Activated T-cell treated with anti-CD3 and anti-CD28 coated beads, Interleukin-2, amount 50 U/mL, for 72 hours (primary cell): ENCODE measurements at regions not wholly inside any gene's neighbourhood (a gene's known extent, or its start where the extent isn't known, plus 50 kb on each side); places are given as distances from the start of the nearest gene placed in this dataset.

ENCODE experiments used
- ATAC-seq, 2 donors: fragments of 150-1000 bp; cut with Tn5 transposase; replicated peaks in 1 of 2; 2 replicates each; pipeline ENCODE4 v1.10.0; 2021; ENCODE audit warnings: moderate library complexity in 2 of 2, mild to moderate bottlenecking in 1 of 2
- DNase-seq, 2 donors: peaks; one replicate each; pipeline ENCODE4 v3.0.0; 2021 to 2022; ENCODE audit warnings: mixed read lengths in 1 of 2
- H3K27ac Mint-ChIP-seq: one replicate; pipeline ENCODE4 v1.8.0; 2022; ENCODE audit warnings: mild to moderate bottlenecking, moderate library complexity, mixed read lengths
- H3K27me3 Mint-ChIP-seq: one replicate; pipeline ENCODE4 v1.8.0; 2022; ENCODE audit warnings: low read depth, mixed read lengths
- H3K36me3 Mint-ChIP-seq, 2 donors: one replicate each; pipeline ENCODE4 v1.8.0; 2022; ENCODE audit warnings: mixed read lengths in 2 of 2, mild to moderate bottlenecking in 1 of 2; ENCODE audit not compliant: insufficient read depth in 2 of 2
- H3K4me1 Mint-ChIP-seq: one replicate; pipeline ENCODE4 v1.8.0; 2022; ENCODE audit warnings: low read depth, mixed read lengths
- H3K4me3 Mint-ChIP-seq, 2 donors: one replicate each; pipeline ENCODE4 v1.8.0; 2022; ENCODE audit warnings: mild to moderate bottlenecking in 2 of 2, mixed read lengths in 2 of 2, moderate library complexity in 2 of 2
- H3K9me3 Mint-ChIP-seq, 2 donors: one replicate each; pipeline ENCODE4 v1.8.0; 2022; ENCODE audit warnings: mixed read lengths in 2 of 2

DNA sequence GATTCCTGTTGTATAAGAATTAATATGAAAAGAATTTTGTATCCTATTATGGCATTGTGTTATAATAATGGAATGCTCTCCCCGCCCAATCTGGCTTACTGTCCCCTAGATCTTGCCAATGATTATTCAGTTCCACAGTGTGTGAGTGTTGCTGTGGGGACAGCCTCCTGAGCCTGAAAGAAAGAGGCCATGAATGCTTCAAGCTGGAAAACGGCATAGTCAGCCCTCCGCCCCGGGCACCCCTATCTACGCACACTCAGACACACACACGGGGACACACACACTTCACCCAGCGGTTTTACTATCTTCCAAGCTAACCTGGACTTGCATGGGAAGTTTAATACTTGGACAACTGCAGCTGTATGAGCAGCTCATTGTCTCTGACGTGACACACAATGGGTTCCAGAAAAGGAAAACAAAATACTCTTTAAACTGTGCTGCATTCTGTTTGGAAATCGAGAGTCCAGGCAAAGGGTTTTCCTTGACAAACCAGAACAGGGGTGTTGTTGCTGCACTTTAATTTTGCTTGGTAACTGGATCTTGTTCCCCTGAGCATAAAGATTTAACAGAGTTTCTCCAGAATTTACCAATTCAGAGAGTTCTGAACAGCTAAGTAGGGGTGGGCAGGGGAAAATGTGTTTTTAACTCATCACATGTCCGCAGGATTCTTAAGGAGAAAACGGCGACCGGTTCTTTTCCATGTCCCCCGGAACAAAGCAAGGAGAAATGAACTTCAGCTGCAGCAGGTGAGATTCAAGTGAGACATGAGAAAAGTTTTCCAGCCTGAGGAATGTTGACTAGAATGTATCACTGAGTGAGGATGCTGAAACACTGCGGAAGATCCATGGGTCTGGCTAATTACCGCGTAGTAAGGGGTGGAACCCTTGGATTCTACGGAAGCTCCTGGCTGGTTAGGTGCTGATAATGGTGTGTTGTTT, 472.9 kb downstream of the FOXO1 start:
- no peak overlapping the region for H3K27ac Mint-ChIP-seq
- H3K4me1 Mint-ChIP-seq = peaks cover 45% of the 10 kb centered on the region
- no peak overlapping the region for H3K4me3 Mint-ChIP-seq
- no peaks in the 10 kb centered on the region for H3K9me3 Mint-ChIP-seq
- DNase-seq (no peak), ATAC-seq (no peak)
- no peaks in the 10 kb centered on the region for H3K36me3 Mint-ChIP-seq
- H3K27me3 Mint-ChIP-seq = no peaks in the 10 kb centered on the region

DNA sequence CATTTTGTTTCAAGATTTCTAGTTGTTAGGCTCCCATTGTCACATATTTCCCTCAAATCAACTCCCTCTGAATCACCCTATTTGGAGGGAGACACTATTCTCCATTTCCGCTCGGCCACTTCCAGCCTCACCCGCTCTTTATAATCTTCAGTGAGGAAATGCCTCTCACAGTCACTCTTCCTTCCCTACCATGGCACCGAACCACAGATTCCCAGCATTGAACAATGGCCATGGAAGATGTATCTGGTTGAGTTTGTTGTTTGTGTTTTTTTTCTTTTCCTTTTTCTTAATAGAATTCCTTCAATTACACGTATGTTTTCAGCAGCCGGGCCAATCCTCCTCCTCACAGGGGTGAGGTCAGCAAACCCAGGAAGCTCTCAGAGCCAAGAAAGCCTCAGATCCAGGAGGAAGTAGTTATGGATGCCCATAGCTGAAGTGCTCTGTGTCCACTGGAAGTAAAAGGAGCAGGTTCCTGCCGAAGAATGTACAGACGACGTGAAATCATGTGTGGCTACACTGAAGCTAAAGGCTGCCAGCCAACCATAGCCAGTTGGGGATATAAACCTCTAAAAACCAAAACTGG, 472.1 kb downstream of the FOXO1 start:
- H3K36me3 Mint-ChIP-seq = no peaks in the 10 kb centered on the region
- no peaks in the 10 kb centered on the region for H3K27me3 Mint-ChIP-seq
- DNase-seq (no peak), ATAC-seq (no peak)
- H3K9me3 Mint-ChIP-seq = peaks cover 0 to 2% of the 10 kb centered on the region in 2 donors
- no peak overlapping the region for H3K27ac Mint-ChIP-seq
- H3K4me3 Mint-ChIP-seq = no peak overlapping the region
- peaks cover 40% of the 10 kb centered on the region for H3K4me1 Mint-ChIP-seq

DNA sequence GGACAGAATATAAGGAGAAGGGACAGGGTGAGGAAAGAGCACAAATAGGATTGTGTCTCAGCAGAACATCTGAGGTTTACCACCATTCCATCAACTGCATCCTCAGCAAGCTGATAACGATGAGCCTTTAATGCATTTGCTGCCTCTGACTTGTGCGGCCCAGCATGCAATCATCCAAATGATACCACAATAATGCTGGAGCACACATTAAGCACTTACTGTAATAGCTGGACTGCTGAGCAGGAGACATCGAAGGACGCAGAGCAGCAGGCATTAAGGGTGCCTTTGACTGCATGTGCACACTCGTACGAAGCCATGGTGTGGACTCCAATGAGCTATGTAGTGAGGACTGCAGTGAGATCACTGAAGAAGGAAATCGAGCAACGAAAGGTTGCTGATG, 469.4 kb downstream of the FOXO1 start:
- Mint-ChIP-seq H3K27me3 (no peaks in the 10 kb centered on the region), H3K4me1 (peaks cover 27% of the 10 kb centered on the region), H3K36me3 (no peaks in the 10 kb centered on the region), H3K9me3 (peaks cover 0 to 2% of the 10 kb centered on the region in 2 donors), H3K4me3 (no peak overlapping the region), H3K27ac (no peak overlapping the region)
- DNase-seq (no peak), ATAC-seq (no peak)

DNA sequence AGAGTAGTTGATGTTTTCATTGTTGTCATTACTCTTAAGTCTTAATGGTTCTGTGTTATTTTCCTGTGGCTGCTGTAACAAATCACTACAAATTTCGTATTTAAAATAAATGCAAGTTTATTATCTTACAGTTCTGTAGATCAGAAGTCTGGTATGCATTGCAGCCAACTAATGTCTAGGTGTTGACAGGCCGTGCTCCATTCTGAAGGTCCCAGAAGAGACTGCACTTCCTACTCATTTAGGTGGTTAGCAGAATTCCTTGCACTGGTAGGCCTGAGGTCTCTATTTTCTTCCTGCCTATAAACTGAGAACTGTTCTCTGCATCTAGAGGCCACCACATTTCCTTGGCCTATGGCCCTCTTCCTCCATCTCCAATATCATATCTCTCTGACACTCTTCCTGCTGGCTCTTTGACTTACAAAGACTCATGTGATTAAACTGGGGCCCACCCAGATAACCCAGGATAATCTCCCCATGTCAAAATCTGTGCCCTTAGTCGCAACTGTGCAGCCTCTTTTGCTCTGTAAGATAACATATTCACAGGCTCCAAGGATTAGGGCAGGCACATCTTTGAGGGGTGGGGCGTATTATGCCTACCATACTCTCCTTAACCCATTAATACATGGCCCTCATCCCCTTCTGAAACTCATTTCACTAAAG, 468.4 kb downstream of the FOXO1 start:
- Mint-ChIP-seq H3K4me3 (no peak overlapping the region), H3K4me1 (peaks cover 26% of the 10 kb centered on the region), H3K9me3 (peaks cover 0 to 2% of the 10 kb centered on the region in 2 donors), H3K36me3 (no peaks in the 10 kb centered on the region), H3K27ac (no peak overlapping the region), H3K27me3 (no peaks in the 10 kb centered on the region)
- DNase-seq = no peak
- ATAC-seq = no peak

DNA sequence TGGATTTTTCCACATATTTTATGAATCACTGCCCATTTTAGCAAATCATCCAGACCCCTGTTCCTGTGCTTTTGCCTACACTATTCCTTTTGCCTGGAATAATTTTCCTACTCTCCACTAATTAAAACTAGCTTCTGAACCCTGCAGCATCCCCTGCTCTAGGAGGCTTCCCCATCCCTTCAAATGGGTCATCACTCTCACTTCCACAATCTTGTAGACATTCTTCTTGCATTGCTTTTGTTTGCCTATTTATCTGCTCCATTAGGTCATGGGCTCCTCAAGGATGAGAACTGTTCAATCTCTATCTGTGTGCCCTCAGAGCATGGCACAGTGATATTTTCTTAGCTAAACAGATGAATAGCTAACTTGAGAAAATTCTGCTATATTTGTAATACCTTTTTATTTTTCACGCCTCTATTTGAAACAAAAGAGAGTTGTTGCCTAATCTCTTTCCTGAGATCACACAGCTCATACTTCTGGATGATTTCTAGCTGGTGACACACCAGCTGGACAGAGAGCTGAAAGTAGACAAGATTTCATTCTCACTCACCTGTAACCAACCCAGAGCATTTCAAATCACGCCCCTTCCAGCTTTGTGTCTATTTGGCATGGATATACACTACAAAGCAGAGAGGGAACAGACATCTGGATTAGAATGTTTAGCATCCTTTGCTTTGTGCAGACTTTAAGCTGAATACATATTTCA, 466.0 kb downstream of the FOXO1 start:
- H3K4me1 Mint-ChIP-seq = peaks cover 44% of the 10 kb centered on the region
- peak overlapping the region; percentile 70 for H3K27ac Mint-ChIP-seq
- peak; percentile 85 to 90 for ATAC-seq
- H3K9me3 Mint-ChIP-seq = peaks cover 0 to 2% of the 10 kb centered on the region in 2 donors
- H3K36me3 Mint-ChIP-seq = peaks cover 3% of the 10 kb centered on the region in 2 donors
- DNase-seq = peak in 1 of 2 donors; percentile 14
- no peaks in the 10 kb centered on the region for H3K27me3 Mint-ChIP-seq
- peak overlapping the region; percentile 39 to 45 for H3K4me3 Mint-ChIP-seq

DNA sequence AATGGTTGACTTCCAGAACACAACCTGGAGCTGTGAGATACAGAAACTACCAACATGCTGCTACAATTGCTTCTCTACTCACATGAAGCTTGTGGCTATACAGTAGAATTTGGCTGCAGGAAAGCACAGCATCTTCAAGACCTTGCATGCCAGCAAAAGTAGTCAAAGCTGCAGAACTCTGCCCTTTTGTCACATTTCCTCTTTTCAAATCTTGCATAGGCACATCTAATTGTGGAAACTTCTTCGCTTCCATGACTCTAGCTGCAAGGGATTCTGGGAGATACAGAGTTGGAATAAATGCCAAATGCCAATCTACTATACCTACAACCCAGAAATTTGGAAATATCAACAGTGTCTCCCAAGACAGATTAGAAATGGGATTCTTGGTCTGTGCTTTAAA, 462.2 kb downstream of the FOXO1 start:
- no peaks in the 10 kb centered on the region for H3K27me3 Mint-ChIP-seq
- DNase-seq (no peak), ATAC-seq (no peak)
- peaks cover 7 to 11% of the 10 kb centered on the region in 2 donors for H3K36me3 Mint-ChIP-seq
- no peak overlapping the region for H3K4me3 Mint-ChIP-seq
- H3K27ac Mint-ChIP-seq = no peak overlapping the region
- H3K9me3 Mint-ChIP-seq = peaks cover 2 to 5% of the 10 kb centered on the region in 2 donors
- H3K4me1 Mint-ChIP-seq = peaks cover 71% of the 10 kb centered on the region

DNA sequence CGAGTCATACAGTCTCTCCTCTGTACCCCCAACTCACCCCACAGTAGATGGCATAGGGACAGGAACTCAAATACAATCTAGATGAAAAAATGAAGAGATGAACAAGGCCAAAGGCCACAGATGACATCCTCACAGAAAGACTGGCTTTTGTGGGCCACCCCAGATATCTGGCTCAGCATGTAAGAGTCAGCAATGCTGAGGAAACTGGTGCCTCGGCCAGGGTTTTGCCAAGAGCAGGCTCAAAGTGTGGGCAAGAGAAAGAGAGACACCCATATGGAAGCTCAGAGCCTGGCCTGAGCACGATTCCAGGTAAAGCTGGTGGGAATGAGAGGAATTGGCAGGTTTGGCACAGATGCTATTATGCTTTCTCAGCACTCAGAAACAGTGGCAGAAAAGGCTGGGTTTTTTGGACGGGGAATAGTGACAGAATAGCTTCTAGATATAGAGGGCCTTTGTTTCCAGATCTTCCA, 460.6 kb downstream of the FOXO1 start:
- Mint-ChIP-seq H3K36me3 (peaks cover 7 to 11% of the 10 kb centered on the region in 2 donors), H3K4me3 (peak overlapping the region; percentile 66 to 77), H3K9me3 (peaks cover 2 to 4% of the 10 kb centered on the region in 2 donors), H3K27me3 (no peaks in the 10 kb centered on the region), H3K27ac (peak overlapping the region; percentile 95), H3K4me1 (peaks cover 65% of the 10 kb centered on the region)
- peak in 1 of 2 donors; percentile 19 for DNase-seq
- peak; percentile 16 to 30 for ATAC-seq

DNA sequence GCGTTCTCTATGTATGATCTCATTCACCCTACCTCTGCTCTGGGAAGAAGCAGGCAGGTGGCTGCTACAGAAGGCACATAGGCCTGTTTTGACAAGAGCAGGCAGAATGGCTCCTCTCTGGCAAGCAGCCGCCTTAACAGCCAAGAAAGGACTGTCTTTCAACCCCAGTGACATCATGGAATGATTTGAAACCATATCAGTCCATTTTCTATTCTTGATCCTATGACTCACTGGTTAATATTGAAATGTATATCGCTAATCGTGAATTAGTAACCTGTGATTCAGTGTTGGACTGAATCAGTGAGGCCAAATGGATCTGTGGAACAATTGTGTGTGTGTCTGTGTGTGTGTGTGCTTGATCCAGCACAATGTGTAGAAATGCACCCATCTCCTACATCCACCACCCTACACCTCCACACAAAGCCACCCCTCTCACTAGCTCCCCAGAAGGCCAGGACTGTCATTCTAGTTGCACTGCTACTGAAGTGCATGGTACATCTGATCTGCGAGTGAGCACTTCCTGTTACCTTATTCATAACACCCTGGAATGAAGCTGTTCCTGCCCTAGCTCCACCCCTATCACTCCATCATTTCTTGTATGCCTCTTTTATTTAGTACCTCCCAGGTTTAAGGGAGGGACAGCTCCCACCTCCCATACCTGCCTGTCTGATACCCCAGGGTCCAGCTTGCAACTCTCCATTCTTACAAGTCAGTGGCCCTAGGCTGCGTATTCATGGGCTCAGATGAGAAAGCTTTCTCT, 460.0 kb downstream of the FOXO1 start:
- peaks cover 2 to 4% of the 10 kb centered on the region in 2 donors for H3K9me3 Mint-ChIP-seq
- DNase-seq = peak; percentile 45 to 55
- H3K4me1 Mint-ChIP-seq = peaks cover 60% of the 10 kb centered on the region
- H3K36me3 Mint-ChIP-seq = peaks cover 7 to 11% of the 10 kb centered on the region in 2 donors
- no peaks in the 10 kb centered on the region for H3K27me3 Mint-ChIP-seq
- H3K27ac Mint-ChIP-seq = peak overlapping the region; percentile 95
- peak overlapping the region; percentile 66 to 77 for H3K4me3 Mint-ChIP-seq
- peak; percentile 87 to 88 for ATAC-seq

DNA sequence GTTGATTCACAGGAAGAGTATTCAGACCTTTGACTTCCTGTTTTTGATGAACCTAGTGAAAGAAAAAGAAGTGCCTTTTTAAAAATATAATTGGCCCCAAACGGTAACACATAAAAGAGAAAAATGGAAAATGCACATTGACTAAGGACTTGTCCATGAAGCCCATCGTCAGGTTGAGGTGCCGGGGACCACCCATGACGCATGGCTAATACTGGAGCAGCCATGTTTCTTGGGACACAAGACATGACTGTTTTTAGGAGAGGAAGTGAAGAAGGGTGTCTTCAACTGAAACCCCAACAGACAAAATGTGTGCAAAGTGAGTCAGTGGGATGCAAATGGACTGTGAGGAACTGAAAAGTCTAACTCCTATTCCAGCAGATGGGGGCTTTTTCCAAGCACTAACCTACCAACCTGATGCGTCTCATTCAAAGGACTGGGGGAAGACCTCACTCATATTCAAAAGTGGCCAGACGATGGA, 459.4 kb downstream of the FOXO1 start:
- Mint-ChIP-seq H3K27ac (peak overlapping the region; percentile 95), H3K9me3 (peaks cover 4% of the 10 kb centered on the region in 2 donors), H3K4me1 (peaks cover 65% of the 10 kb centered on the region), H3K27me3 (no peaks in the 10 kb centered on the region), H3K4me3 (peak overlapping the region; percentile 66 to 77), H3K36me3 (peaks cover 7 to 11% of the 10 kb centered on the region in 2 donors)
- ATAC-seq (peak; percentile 10 to 25), DNase-seq (peak in 1 of 2 donors; percentile 42)

DNA sequence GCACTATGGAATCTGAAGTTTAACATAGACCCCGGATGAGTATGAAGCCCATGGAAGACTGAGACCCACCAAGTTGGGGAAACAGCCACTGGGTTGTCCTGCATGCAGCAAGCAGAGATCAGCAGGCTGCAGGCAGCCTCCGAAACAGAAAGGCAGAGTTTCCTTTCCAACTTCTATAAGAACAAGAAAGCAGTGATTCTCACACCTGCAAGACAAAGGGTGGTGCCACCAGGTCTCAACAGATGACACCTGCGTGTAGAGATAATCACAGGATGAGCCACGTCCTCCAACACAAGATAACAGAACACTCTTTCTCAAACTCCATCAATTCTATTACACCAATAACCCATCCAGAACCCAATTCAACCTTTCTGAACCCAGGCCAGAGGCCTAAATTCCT, 457.9 kb downstream of the FOXO1 start:
- ATAC-seq (no peak), DNase-seq (peak in 1 of 2 donors; percentile 16)
- Mint-ChIP-seq H3K36me3 (peaks cover 6 to 11% of the 10 kb centered on the region in 2 donors), H3K4me3 (peak overlapping the region in 1 of 2 donors; percentile 13), H3K27ac (no peak overlapping the region), H3K27me3 (no peaks in the 10 kb centered on the region), H3K4me1 (peaks cover 62% of the 10 kb centered on the region), H3K9me3 (peaks cover 4 to 5% of the 10 kb centered on the region in 2 donors)

DNA sequence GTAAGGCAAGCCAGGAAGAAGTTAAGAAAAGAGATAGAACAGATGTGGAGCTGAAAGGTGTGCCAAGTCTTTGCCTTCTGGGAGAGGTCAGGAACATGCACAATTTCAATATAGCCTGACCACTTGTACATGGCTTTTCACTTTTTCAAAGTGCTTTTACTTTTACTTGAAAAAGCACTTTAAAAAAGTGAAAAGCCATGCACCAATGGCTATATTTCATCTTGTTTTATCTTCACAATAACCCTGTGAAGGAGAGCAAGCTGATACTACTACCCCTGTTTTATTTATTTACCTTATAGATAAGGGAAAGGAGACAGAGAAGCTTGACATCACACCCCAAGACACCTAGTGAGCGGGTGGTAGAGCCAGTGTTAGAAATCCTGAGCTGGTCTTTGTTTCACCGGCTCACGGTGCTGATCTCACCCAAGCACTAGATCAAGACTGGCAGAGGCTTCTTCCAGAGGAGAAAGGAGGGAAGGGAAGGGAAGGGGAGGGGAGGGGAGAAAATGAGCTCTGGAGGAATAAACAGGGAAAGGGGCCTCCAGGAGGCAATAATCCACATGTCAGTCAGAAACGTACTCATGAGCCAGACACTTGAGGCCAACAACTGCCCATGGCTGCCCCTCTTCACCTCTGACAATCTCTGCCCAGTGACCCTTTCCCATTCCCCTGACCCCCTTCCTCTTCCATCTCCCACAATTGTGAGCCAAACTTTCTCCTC, 455.4 kb downstream of the FOXO1 start:
- no peak for DNase-seq

More for the DNA sequence above, 455.4 kb downstream of the FOXO1 start:
- H3K36me3 Mint-ChIP-seq = peaks cover 5 to 6% of the 10 kb centered on the region in 2 donors
- H3K4me3 Mint-ChIP-seq = no peak overlapping the region
- no peaks in the 10 kb centered on the region for H3K27me3 Mint-ChIP-seq
- H3K4me1 Mint-ChIP-seq = peaks cover 48% of the 10 kb centered on the region
- H3K27ac Mint-ChIP-seq = no peak overlapping the region
- ATAC-seq = no peak
- H3K9me3 Mint-ChIP-seq = peaks cover 7 to 9% of the 10 kb centered on the region in 2 donors
